MG63 (cell line): ENCODE measurements at regions not wholly inside any gene's neighbourhood (a gene's known extent, or its start where the extent isn't known, plus 50 kb on each side); places are given as distances from the start of the nearest gene placed in this dataset.
A peak's percentile ranks its signal among the peaks of the same experiment; 100 is the strongest.
"Not testable (repeated sequence)": the region's sequence is repeated elsewhere in the genome, so short reads cannot be mapped to it uniquely, and the experiment has no call there.

ENCODE experiments used
- DNase-seq: peaks from one replicate; pipeline ENCODE4 v3.0.0-alpha.2; 2020
- H3K27me3 ChIP-seq: fragments of 250-450 bp; sonication (Bioruptor Pico); 2 replicates; pipeline ENCODE4 v1.5.1; 2020; ENCODE audit warnings: mild to moderate bottlenecking, moderate library complexity
- H3K36me3 ChIP-seq: fragments of 250-450 bp; sonication (Bioruptor Pico); 2 replicates; pipeline ENCODE4 v1.5.1; 2020; ENCODE audit warnings: mild to moderate bottlenecking, moderate library complexity
- H3K4me3 ChIP-seq: fragments of 250-450 bp; sonication (Bioruptor Pico); 2 replicates; pipeline ENCODE4 v1.5.1; 2020; ENCODE audit warnings: mild to moderate bottlenecking, moderate library complexity
- H3K9me3 ChIP-seq: fragments of 250-450 bp; sonication (Bioruptor Pico); 2 replicates; pipeline ENCODE4 v1.5.1; 2020; ENCODE audit warnings: mild to moderate bottlenecking, moderate library complexity

GRCh38 chrX:112233164-112233563 is 150.6 kb upstream of the TRPC5 start:
- Histone ChIP-seq H3K9me3 (no peaks in the 10 kb centered on the region), H3K36me3 (no peaks in the 10 kb centered on the region), H3K4me3 (no peak overlapping the region), H3K27me3 (no peaks in the 10 kb centered on the region)
- no peak for DNase-seq

- not testable (repeated sequence) for H3K27me3 ChIP-seq, H3K9me3 ChIP-seq, DNase-seq, H3K36me3 ChIP-seq, H3K4me3 ChIP-seq
These were observed 144.2 kb upstream of the TRPC5 start for GRCh38 chrX:112226795-112227194.

- no peaks in the 10 kb centered on the region for H3K27me3 ChIP-seq
- no peaks in the 10 kb centered on the region for H3K36me3 ChIP-seq
- H3K9me3 ChIP-seq = no peaks in the 10 kb centered on the region
- H3K4me3 ChIP-seq = no peak overlapping the region
- no peak for DNase-seq
These were observed 140.8 kb upstream of the TRPC5 start for GRCh38 chrX:112223391-112223790.

GRCh38 chrX:112218388-112218787 is 135.8 kb upstream of the TRPC5 start:
- Histone ChIP-seq H3K27me3 (no peaks in the 10 kb centered on the region), H3K9me3 (no peaks in the 10 kb centered on the region), H3K4me3 (no peak overlapping the region), H3K36me3 (no peaks in the 10 kb centered on the region)
- DNase-seq = no peak

GRCh38 chrX:112211459-112211858 is 128.9 kb upstream of the TRPC5 start:
- H3K4me3 ChIP-seq = no peak overlapping the region
- peak; percentile 65 for DNase-seq
- H3K9me3 ChIP-seq = no peaks in the 10 kb centered on the region
- no peaks in the 10 kb centered on the region for H3K36me3 ChIP-seq
- H3K27me3 ChIP-seq = no peaks in the 10 kb centered on the region

- no peaks in the 10 kb centered on the region for H3K27me3 ChIP-seq
- H3K36me3 ChIP-seq = no peaks in the 10 kb centered on the region
- no peaks in the 10 kb centered on the region for H3K9me3 ChIP-seq
- DNase-seq = no peak
- H3K4me3 ChIP-seq = no peak overlapping the region
These were observed 115.3 kb upstream of the TRPC5 start for GRCh38 chrX:112197840-112198239.

- DNase-seq = no peak
- H3K9me3 ChIP-seq = no peaks in the 10 kb centered on the region
- H3K4me3 ChIP-seq = no peak overlapping the region
- H3K36me3 ChIP-seq = no peaks in the 10 kb centered on the region
- no peaks in the 10 kb centered on the region for H3K27me3 ChIP-seq
These were observed 108.1 kb upstream of the TRPC5 start for GRCh38 chrX:112190646-112191045.

- not testable (repeated sequence) for DNase-seq, H3K27me3 ChIP-seq, H3K36me3 ChIP-seq
These were observed 98.8 kb upstream of the TRPC5 start for GRCh38 chrX:112181361-112181760.

GRCh38 chrX:112164420-112164819 is 81.8 kb upstream of the TRPC5 start:
- no peak overlapping the region for H3K4me3 ChIP-seq

More at GRCh38 chrX:112181361-112181760, 98.8 kb upstream of the TRPC5 start:
- not testable (repeated sequence) for H3K9me3 ChIP-seq, H3K4me3 ChIP-seq

GRCh38 chrX:112163906-112164305 is 81.3 kb upstream of the TRPC5 start:
- DNase-seq = peak; percentile 12
- H3K9me3 ChIP-seq = no peaks in the 10 kb centered on the region
- H3K36me3 ChIP-seq = no peaks in the 10 kb centered on the region
- H3K27me3 ChIP-seq = no peaks in the 10 kb centered on the region
- H3K4me3 ChIP-seq = no peak overlapping the region

More at GRCh38 chrX:112164420-112164819, 81.8 kb upstream of the TRPC5 start:
- no peaks in the 10 kb centered on the region for H3K36me3 ChIP-seq
- no peaks in the 10 kb centered on the region for H3K9me3 ChIP-seq
- H3K27me3 ChIP-seq = no peaks in the 10 kb centered on the region
- DNase-seq = no peak

GRCh38 chrX:112148397-112148796 is 65.8 kb upstream of the TRPC5 start:
- Histone ChIP-seq H3K4me3 (no peak overlapping the region), H3K27me3 (no peaks in the 10 kb centered on the region), H3K36me3 (no peaks in the 10 kb centered on the region), H3K9me3 (no peaks in the 10 kb centered on the region)
- DNase-seq = no peak

- no peak for DNase-seq
- no peaks in the 10 kb centered on the region for H3K9me3 ChIP-seq
- H3K27me3 ChIP-seq = no peaks in the 10 kb centered on the region
- H3K4me3 ChIP-seq = no peak overlapping the region
- H3K36me3 ChIP-seq = no peaks in the 10 kb centered on the region
These were observed 64.6 kb upstream of the TRPC5 start for GRCh38 chrX:112147206-112147605.

- H3K27me3 ChIP-seq = no peaks in the 10 kb centered on the region
These were observed 54.7 kb upstream of the TRPC5 start for GRCh38 chrX:112137276-112137675.

More at GRCh38 chrX:112137276-112137675, 54.7 kb upstream of the TRPC5 start:
- H3K4me3 ChIP-seq = no peak overlapping the region
- DNase-seq = no peak
- no peaks in the 10 kb centered on the region for H3K9me3 ChIP-seq
- no peaks in the 10 kb centered on the region for H3K36me3 ChIP-seq
